Activated T-helper 2 cell treated with anti-CD3 and anti-CD28 coated beads, Interferon-gamma antibody, Interleukin-2, Interleukin-4, amounts not matched to agents 10 μg/mL and 5 μg/mL and 100 μg/mL, durations not matched to agents 14 hours and 24 hours and 36 hours (primary cell): ENCODE measurements at regions not wholly inside any gene's neighbourhood (a gene's known extent, or its start where the extent isn't known, plus 50 kb on each side); places are given as distances from the start of the nearest gene placed in this dataset.

Experiments used
- DNase-seq: peaks from one replicate; pipeline ENCODE4 v3.0.0; 2021; ENCODE audit warnings: low spot score
- H3K27ac Mint-ChIP-seq: one replicate; pipeline ENCODE4 v1.8.0; 2021; ENCODE audit warnings: mixed read lengths
- H3K27me3 Mint-ChIP-seq: one replicate; pipeline ENCODE4 v1.8.0; 2021; ENCODE audit warnings: low read depth, mixed read lengths
- H3K36me3 Mint-ChIP-seq: one replicate; pipeline ENCODE4 v1.8.0; 2021; ENCODE audit warnings: low read depth, mixed read lengths
- H3K4me1 Mint-ChIP-seq: one replicate; pipeline ENCODE4 v1.8.0; 2021; ENCODE audit warnings: low read depth, mixed read lengths
- H3K4me3 Mint-ChIP-seq: one replicate; pipeline ENCODE4 v1.8.0; 2021; ENCODE audit warnings: low read depth, mild to moderate bottlenecking, moderate library complexity, mixed read lengths
- H3K9me3 Mint-ChIP-seq: one replicate; pipeline ENCODE4 v1.8.0; 2021; ENCODE audit warnings: mixed read lengths
- intact Hi-C: fragments of 100-400 bp; cut with micrococcal nuclease; formaldehyde crosslinking; loops from one replicate; pipeline ENCODE4 v1.15.1; 2023

GRCh38 chr7:10860516-10860915, 113.2 kb upstream of the PHF14 start:
- no peak for DNase-seq
- Mint-ChIP-seq H3K4me1 (no peaks in the 10 kb centered on the region), H3K4me3 (no peak overlapping the region), H3K27ac (no peak overlapping the region), H3K27me3 (no peaks in the 10 kb centered on the region), H3K9me3 (no peaks in the 10 kb centered on the region), H3K36me3 (no peaks in the 10 kb centered on the region)
- intact Hi-C loops = no loop called here

DNA sequence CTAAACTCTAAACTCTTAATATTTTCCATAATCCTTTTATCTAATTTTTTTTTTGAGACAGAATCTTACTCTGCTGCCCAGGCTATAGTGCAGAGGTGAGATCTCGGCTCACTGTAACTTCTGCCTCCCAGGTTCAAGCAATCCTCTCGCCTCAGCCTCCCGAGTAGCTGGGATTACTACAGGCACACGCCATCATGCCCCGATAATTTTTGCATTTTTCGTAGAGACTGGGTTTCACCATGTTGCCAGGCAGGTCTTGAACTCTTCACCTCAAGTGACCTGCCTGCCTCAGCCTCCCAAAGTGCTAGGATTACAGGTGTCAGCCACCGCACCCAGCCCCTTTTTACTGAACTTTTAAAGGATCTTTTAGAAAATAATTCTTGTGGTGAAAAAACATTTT, 110.2 kb upstream of the PHF14 start:
- Mint-ChIP-seq H3K27ac (no peak overlapping the region), H3K9me3 (no peaks in the 10 kb centered on the region), H3K4me3 (no peak overlapping the region), H3K4me1 (no peaks in the 10 kb centered on the region), H3K27me3 (no peaks in the 10 kb centered on the region), H3K36me3 (no peaks in the 10 kb centered on the region)
- no peak for DNase-seq
- intact Hi-C loops = no loop called here

DNA sequence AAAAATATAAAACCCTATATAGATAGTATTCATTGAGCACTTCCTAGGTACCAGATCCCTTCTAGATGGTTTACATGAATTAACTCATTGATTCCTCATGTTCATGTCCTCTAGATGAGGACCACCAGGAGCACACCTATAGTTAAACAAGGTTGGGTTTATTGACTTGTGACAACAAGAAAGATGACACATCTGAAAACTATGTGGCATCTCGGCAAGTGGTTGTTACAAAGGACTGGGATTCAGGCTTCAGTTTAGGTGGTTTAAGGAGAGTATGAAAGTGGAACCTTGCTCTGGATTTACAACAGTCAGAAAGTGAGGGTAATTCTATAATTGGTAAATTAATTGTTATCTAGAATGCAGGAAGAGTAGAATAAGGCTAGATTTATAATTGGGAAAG, 99.0 kb upstream of the PHF14 start:
- Mint-ChIP-seq H3K27ac (no peak overlapping the region), H3K4me1 (no peaks in the 10 kb centered on the region), H3K36me3 (no peaks in the 10 kb centered on the region), H3K4me3 (no peak overlapping the region), H3K27me3 (peaks cover 3% of the 10 kb centered on the region), H3K9me3 (no peaks in the 10 kb centered on the region)
- no peak for DNase-seq
- intact Hi-C loops = no loop called here

- Mint-ChIP-seq H3K27ac (no peak overlapping the region), H3K4me3 (no peak overlapping the region), H3K36me3 (no peaks in the 10 kb centered on the region), H3K9me3 (no peaks in the 10 kb centered on the region), H3K27me3 (peaks cover 3% of the 10 kb centered on the region), H3K4me1 (no peaks in the 10 kb centered on the region)
- DNase-seq = no peak
- intact Hi-C loops = no loop called here
These were observed 98.6 kb upstream of the PHF14 start for GRCh38 chr7:10875080-10875479.

DNA sequence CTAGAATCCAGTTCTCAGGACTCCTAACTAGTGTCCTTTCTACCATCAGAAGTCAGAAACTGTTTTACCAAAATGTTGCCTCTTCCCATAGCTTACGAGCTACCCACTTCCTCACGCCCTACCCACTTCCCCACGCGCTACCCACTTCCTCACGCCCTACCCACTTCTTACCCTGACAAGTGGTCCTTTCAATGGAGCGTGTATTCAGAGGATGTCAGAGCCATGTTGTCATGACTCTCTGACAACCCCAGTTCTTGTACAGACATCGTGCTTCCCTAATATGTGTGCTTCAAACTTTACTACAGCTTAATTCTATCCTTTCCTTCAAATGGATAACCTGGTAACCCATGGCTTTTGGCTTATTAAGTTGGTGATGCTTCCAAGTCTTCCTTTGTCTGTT, 84.8 kb upstream of the PHF14 start:
- H3K4me1 Mint-ChIP-seq = peaks cover 10% of the 10 kb centered on the region
- intact Hi-C loops = loop anchor here (1.0 to 10.0 kb wide), 3 partner anchors 323 to 477 kb away; no protein-coding TSS in a partner anchor
- no peak for DNase-seq
- no peak overlapping the region for H3K27ac Mint-ChIP-seq
- H3K27me3 Mint-ChIP-seq = no peaks in the 10 kb centered on the region
- peak overlapping the region; percentile 18 for H3K4me3 Mint-ChIP-seq
- no peaks in the 10 kb centered on the region for H3K9me3 Mint-ChIP-seq
- H3K36me3 Mint-ChIP-seq = no peaks in the 10 kb centered on the region

DNA sequence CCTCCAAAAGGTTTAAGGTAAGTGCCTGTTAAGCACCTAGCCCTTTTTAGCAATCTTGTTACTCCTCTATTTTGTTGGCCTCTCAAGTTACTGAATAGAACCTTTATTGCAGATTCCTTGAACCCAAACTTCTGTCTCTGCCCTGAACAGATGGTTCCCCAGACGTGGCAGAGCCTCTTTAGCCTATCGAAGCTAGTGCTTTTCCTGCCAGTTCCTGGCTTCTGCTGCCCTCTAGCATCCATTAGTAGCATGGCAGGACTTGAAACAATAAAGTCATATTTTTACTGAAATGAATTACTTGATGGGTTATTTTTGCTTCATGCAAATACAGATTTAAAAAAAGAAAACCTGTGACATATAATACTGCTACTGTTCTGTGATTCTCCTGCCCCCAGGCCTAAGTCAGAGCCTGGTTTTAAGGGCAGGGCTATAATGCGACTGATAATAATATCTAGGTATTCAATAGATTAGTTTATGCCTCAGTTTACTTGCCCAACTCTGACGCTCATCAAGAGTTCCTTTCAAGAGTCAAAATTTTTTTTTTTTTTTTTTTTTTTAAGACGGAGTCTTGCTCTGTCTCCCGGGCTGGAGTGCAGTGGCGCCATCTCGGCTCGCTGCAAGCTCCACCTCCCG, 84.3 kb upstream of the PHF14 start:
- no peak overlapping the region for H3K27ac Mint-ChIP-seq
- no peaks in the 10 kb centered on the region for H3K27me3 Mint-ChIP-seq
- intact Hi-C loops = loop anchor here (1.0 to 10.0 kb wide), 3 partner anchors 323 to 477 kb away; no protein-coding TSS in a partner anchor
- no peaks in the 10 kb centered on the region for H3K36me3 Mint-ChIP-seq
- H3K9me3 Mint-ChIP-seq = no peaks in the 10 kb centered on the region
- peak overlapping the region; percentile 18 for H3K4me3 Mint-ChIP-seq
- peak; percentile 10 for DNase-seq
- peaks cover 10% of the 10 kb centered on the region for H3K4me1 Mint-ChIP-seq

GRCh38 chr7:10908600-10908999, 65.1 kb upstream of the PHF14 start:
- H3K27ac Mint-ChIP-seq = no peak overlapping the region
- H3K4me3 Mint-ChIP-seq = no peak overlapping the region
- H3K36me3 Mint-ChIP-seq = no peaks in the 10 kb centered on the region
- peaks cover 4% of the 10 kb centered on the region for H3K9me3 Mint-ChIP-seq
- DNase-seq = no peak
- H3K4me1 Mint-ChIP-seq = no peaks in the 10 kb centered on the region
- H3K27me3 Mint-ChIP-seq = no peaks in the 10 kb centered on the region
- intact Hi-C loops = no loop called here

GRCh38 chr7:10910447-10910846, 63.2 kb upstream of the PHF14 start:
- H3K27ac Mint-ChIP-seq = no peak overlapping the region
- peaks cover 3% of the 10 kb centered on the region for H3K27me3 Mint-ChIP-seq
- H3K36me3 Mint-ChIP-seq = no peaks in the 10 kb centered on the region
- H3K4me1 Mint-ChIP-seq = no peaks in the 10 kb centered on the region
- H3K4me3 Mint-ChIP-seq = no peak overlapping the region
- no peak for DNase-seq
- peaks cover 4% of the 10 kb centered on the region for H3K9me3 Mint-ChIP-seq
- intact Hi-C loops = no loop called here

DNA sequence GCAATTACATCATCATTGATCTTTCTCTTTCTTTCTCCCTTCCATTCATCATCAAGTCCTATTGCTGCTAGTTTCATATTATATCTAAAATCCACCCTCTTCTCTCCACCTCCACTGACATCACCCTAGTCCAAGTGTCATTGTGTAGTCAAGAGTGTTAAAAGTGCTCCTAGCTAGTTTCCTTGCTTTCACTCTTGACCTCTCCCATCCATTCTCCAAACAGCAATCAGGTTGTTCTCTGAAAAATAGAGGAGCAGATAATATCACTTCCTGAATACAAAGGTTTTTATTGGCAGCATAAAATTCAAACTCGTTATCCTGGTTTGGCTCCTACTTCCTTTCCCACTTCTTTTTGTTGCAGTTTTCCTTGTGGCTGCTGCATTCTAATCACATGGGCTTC, 61.6 kb upstream of the PHF14 start:
- Mint-ChIP-seq H3K9me3 (peaks cover 4% of the 10 kb centered on the region), H3K36me3 (no peaks in the 10 kb centered on the region), H3K27ac (no peak overlapping the region), H3K4me3 (no peak overlapping the region), H3K4me1 (no peaks in the 10 kb centered on the region), H3K27me3 (peaks cover 5% of the 10 kb centered on the region)
- intact Hi-C loops = no loop called here
- no peak for DNase-seq

- peaks cover 4% of the 10 kb centered on the region for H3K9me3 Mint-ChIP-seq
These were observed 60.2 kb upstream of the PHF14 start for GRCh38 chr7:10913457-10913856.

DNA sequence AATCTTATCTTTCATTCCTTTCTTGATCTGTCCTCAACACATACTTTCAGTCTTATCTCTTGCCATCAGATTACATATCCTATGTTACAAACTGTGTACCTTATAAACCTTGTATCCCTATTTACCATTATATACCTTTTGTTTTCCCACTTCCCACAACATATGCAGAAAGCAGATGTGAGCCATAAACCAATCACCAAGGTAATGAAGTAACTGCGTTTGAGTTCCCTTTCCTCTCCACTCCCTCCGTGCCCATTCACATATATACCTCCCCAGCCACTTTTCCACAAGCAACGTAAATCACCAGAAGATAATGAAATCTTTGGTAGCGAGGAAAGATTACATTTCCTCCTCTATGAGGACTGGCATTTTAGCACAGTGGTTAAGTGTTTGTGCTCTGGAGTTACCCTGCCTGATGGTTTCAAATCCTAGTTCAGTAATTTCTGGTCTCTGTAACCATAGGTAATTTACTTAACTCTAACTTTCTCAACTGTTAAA, 55.5 kb upstream of the PHF14 start:
- peaks cover 15% of the 10 kb centered on the region for H3K27me3 Mint-ChIP-seq
- intact Hi-C loops = no loop called here
- H3K27ac Mint-ChIP-seq = no peak overlapping the region
- DNase-seq = no peak
- H3K9me3 Mint-ChIP-seq = no peaks in the 10 kb centered on the region
- no peaks in the 10 kb centered on the region for H3K4me1 Mint-ChIP-seq
- no peaks in the 10 kb centered on the region for H3K36me3 Mint-ChIP-seq
- H3K4me3 Mint-ChIP-seq = no peak overlapping the region

More at GRCh38 chr7:10913457-10913856, 60.2 kb upstream of the PHF14 start:
- intact Hi-C loops = no loop called here
- DNase-seq = no peak
- H3K4me3 Mint-ChIP-seq = no peak overlapping the region
- peaks cover 12% of the 10 kb centered on the region for H3K27me3 Mint-ChIP-seq
- no peaks in the 10 kb centered on the region for H3K36me3 Mint-ChIP-seq
- no peak overlapping the region for H3K27ac Mint-ChIP-seq
- H3K4me1 Mint-ChIP-seq = no peaks in the 10 kb centered on the region

DNA sequence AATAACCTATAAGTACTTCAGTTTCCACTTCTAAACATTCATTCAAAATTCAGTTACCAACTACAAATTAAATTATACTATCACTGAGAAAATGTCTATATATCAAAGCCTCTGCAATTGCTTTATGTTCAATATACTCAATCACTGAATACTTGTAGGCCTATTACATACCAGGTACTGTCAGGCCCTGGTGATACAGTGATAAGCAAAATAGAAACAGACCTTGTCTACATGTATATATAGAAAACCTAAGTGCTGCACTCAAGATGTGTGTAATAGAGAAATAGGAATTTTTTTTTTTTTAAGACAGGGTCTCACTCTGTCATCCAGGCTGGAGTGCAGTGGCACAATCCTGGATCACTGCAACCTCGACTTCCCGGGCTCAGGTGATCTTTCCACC, 53.7 kb upstream of the PHF14 start:
- DNase-seq = no peak
- H3K4me1 Mint-ChIP-seq = peaks cover 3% of the 10 kb centered on the region
- no peaks in the 10 kb centered on the region for H3K36me3 Mint-ChIP-seq
- no peak overlapping the region for H3K27ac Mint-ChIP-seq
- no peaks in the 10 kb centered on the region for H3K9me3 Mint-ChIP-seq
- no peak overlapping the region for H3K4me3 Mint-ChIP-seq
- H3K27me3 Mint-ChIP-seq = peaks cover 12% of the 10 kb centered on the region
- intact Hi-C loops = no loop called here
